GM23338 (cell line): ENCODE measurements at regions not wholly inside any gene's neighbourhood (a gene's known extent, or its start where the extent isn't known, plus 50 kb on each side); places are given as distances from the start of the nearest gene placed in this dataset.

ENCODE experiments used
- EZH2 ChIP-seq: fragments of 200-600 bp; sonication (generic); IDR thresholded peaks from one replicate; pipeline ENCODE4 v1.8.0; 2017; ENCODE audit warnings: antibody characterized with exemption, mild to moderate bottlenecking, low read depth; ENCODE audit not compliant: unreplicated experiment
- EZH2phosphoT487 ChIP-seq: fragments of 200-600 bp; sonication (generic); IDR thresholded peaks from one replicate; pipeline ENCODE4 v1.8.1; 2018; ENCODE audit warnings: antibody characterized with exemption; ENCODE audit not compliant: unreplicated experiment
- POLR2AphosphoS5 ChIP-seq: IDR thresholded peaks from 2 replicates; pipeline ENCODE4 v1.6.1; 2016; ENCODE audit warnings: antibody characterized with exemption, low read depth
- TF ChIP-seq, protein P1 (sequence below), 2 experiments: fragments of 200-600 bp in 1 of 2; sonication (generic) in 1 of 2; conservative IDR thresholded peaks; 2 replicates each; pipeline versions ENCODE4 v1.5.1 to v1.6.1; 2016 to 2017; ENCODE audit warnings: antibody characterized with exemption in 2 of 2, low read depth in 2 of 2, mild to moderate bottlenecking in 2 of 2, moderate library complexity in 1 of 2
- TF ChIP-seq, protein P2 (sequence below): IDR thresholded peaks from 2 replicates; pipeline ENCODE4 v1.6.1; 2016; ENCODE audit warnings: antibody characterized with exemption

DNA sequence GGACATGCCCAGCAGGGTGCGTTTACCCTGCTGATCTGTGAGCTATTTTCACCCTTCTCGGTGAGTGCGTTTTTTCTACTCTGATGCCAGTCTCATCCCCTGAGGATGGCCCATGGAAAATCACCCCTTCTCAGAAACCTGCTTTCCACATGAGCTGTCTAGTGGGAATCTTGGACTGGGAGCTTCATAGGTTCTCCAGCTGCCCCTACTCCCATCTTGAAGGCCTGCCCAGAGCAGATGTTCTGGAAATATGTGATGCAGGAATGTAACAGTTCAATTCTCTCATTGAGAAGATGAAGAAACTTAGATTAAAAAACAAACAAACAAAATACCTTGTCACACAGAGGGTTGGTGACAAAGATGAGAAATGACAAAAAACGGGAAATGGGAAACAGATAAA, 146.9 kb upstream of the RAB11FIP2 start:
- TF ChIP-seq, protein P1, sequence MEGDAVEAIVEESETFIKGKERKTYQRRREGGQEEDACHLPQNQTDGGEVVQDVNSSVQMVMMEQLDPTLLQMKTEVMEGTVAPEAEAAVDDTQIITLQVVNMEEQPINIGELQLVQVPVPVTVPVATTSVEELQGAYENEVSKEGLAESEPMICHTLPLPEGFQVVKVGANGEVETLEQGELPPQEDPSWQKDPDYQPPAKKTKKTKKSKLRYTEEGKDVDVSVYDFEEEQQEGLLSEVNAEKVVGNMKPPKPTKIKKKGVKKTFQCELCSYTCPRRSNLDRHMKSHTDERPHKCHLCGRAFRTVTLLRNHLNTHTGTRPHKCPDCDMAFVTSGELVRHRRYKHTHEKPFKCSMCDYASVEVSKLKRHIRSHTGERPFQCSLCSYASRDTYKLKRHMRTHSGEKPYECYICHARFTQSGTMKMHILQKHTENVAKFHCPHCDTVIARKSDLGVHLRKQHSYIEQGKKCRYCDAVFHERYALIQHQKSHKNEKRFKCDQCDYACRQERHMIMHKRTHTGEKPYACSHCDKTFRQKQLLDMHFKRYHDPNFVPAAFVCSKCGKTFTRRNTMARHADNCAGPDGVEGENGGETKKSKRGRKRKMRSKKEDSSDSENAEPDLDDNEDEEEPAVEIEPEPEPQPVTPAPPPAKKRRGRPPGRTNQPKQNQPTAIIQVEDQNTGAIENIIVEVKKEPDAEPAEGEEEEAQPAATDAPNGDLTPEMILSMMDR (conservative IDR thresholded peaks at IDR 0.05; ENCODE audit: low read depth in 2 of 2), result no peak
- TF ChIP-seq, protein P2, sequence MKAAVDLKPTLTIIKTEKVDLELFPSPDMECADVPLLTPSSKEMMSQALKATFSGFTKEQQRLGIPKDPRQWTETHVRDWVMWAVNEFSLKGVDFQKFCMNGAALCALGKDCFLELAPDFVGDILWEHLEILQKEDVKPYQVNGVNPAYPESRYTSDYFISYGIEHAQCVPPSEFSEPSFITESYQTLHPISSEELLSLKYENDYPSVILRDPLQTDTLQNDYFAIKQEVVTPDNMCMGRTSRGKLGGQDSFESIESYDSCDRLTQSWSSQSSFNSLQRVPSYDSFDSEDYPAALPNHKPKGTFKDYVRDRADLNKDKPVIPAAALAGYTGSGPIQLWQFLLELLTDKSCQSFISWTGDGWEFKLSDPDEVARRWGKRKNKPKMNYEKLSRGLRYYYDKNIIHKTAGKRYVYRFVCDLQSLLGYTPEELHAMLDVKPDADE, result no peak
- TF ChIP-seq EZH2phosphoT487 (no peak), POLR2AphosphoS5 (no peak), EZH2 (no peak)
